Activated naive CD4-positive, alpha-beta T cell treated with anti-CD3 and anti-CD28 coated beads, Interleukin-2, amount 50 U/mL, for 16 hours (primary cell): ENCODE measurements at regions not wholly inside any gene's neighbourhood (a gene's known extent, or its start where the extent isn't known, plus 50 kb on each side); places are given as distances from the start of the nearest gene placed in this dataset.

Experiments used
- DNase-seq: peaks from one replicate; pipeline ENCODE4 v3.0.0-alpha.2; 2020

- DNase-seq = no peak
Measured at GRCh38 chr16:65782611-65783600, 583.6 kb upstream of the CDH5 start.

- no peak for DNase-seq
Measured at GRCh38 chr16:65781855-65782254, 584.6 kb upstream of the CDH5 start.

GRCh38 chr16:65781363-65781762 is 585.1 kb upstream of the CDH5 start:
- no peak for DNase-seq

GRCh38 chr16:65779201-65779600 is 587.3 kb upstream of the CDH5 start:
- DNase-seq = no peak

- no peak for DNase-seq
Measured at GRCh38 chr16:65776639-65777183, 589.8 kb upstream of the CDH5 start.

GRCh38 chr16:65775829-65776228 is 590.7 kb upstream of the CDH5 start:
- no peak for DNase-seq

GRCh38 chr16:65774350-65774749 is 592.1 kb upstream of the CDH5 start:
- DNase-seq = no peak

- DNase-seq = no peak
Measured at GRCh38 chr16:65773301-65773874, 593.1 kb upstream of the CDH5 start.

- DNase-seq = no peak
Measured at GRCh38 chr16:65772134-65772732, 594.3 kb upstream of the CDH5 start.

GRCh38 chr16:65771707-65772106 is 594.8 kb upstream of the CDH5 start:
- no peak for DNase-seq

- DNase-seq = no peak
Measured at GRCh38 chr16:65770752-65771151, 595.7 kb upstream of the CDH5 start.

GRCh38 chr16:65769776-65770438 is 596.6 kb upstream of the CDH5 start:
- DNase-seq = no peak

GRCh38 chr16:65769055-65769465 is 597.4 kb upstream of the CDH5 start:
- no peak for DNase-seq

- DNase-seq = no peak
Measured at GRCh38 chr16:65767125-65767524, 599.4 kb upstream of the CDH5 start.

GRCh38 chr16:65763640-65764305 is 602.7 kb upstream of the CDH5 start:
- no peak for DNase-seq

GRCh38 chr16:65760874-65761273 is 605.6 kb upstream of the CDH5 start:
- DNase-seq = no peak

GRCh38 chr16:65758620-65759019 is 607.9 kb upstream of the CDH5 start:
- no peak for DNase-seq

GRCh38 chr16:65757064-65757463 is 609.4 kb upstream of the CDH5 start:
- no peak for DNase-seq

- DNase-seq = no peak
Measured at GRCh38 chr16:65756163-65756562, 610.3 kb upstream of the CDH5 start.

GRCh38 chr16:65754820-65755691 is 611.4 kb upstream of the CDH5 start:
- no peak for DNase-seq

- no peak for DNase-seq
Measured at GRCh38 chr16:65752522-65752844, 614.0 kb upstream of the CDH5 start.
